ENCODE measurements at regions not wholly inside any gene's neighbourhood (a gene's known extent, or its start where the extent isn't known, plus 50 kb on each side); places are given as distances from the start of the nearest gene placed in this dataset.

- Mint-ChIP-seq H3K4me1 (ENCODE audit: low read depth) (no peaks in the 10 kb centered on the region), H3K27ac (no peak overlapping the region), H3K27me3 (peaks cover 23% of the 10 kb centered on the region), H3K4me3 (no peak overlapping the region), H3K36me3 (no peaks in the 10 kb centered on the region), H3K9me3 (peaks cover 15% of the 10 kb centered on the region)
- ChIA-PET CTCF (no interaction called here), POLR2A (no interaction called here)
- intact Hi-C loops (cut with micrococcal nuclease), result no loop called here
- DNase-seq, result no peak
These were observed 223.7 kb upstream of the SULF2 start for GRCh38 chr20:48008850-48009515.

GRCh38 chr20:48007351-48007750, 222.1 kb upstream of the SULF2 start:
- H3K27ac Mint-ChIP-seq, result no peak overlapping the region
- H3K27me3 Mint-ChIP-seq, result peaks cover 28% of the 10 kb centered on the region
- POLR2A ChIA-PET, result no interaction called here
- no peak overlapping the region for H3K4me3 Mint-ChIP-seq
- no peaks in the 10 kb centered on the region for H3K4me1 Mint-ChIP-seq (ENCODE audit: low read depth)
- CTCF ChIA-PET, result no interaction called here
- H3K9me3 Mint-ChIP-seq, result peaks cover 10% of the 10 kb centered on the region
- DNase-seq, result no peak
- intact Hi-C loops (cut with micrococcal nuclease), result no loop called here
- H3K36me3 Mint-ChIP-seq, result no peaks in the 10 kb centered on the region

GRCh38 chr20:48006036-48006833, 221.0 kb upstream of the SULF2 start:
- Mint-ChIP-seq H3K27me3 (peaks cover 32% of the 10 kb centered on the region), H3K4me3 (no peak overlapping the region), H3K4me1 (ENCODE audit: low read depth) (no peaks in the 10 kb centered on the region), H3K27ac (no peak overlapping the region), H3K9me3 (peaks cover 4% of the 10 kb centered on the region), H3K36me3 (no peaks in the 10 kb centered on the region)
- DNase-seq, result no peak
- CTCF ChIA-PET, result no interaction called here
- POLR2A ChIA-PET, result no interaction called here
- intact Hi-C loops (cut with micrococcal nuclease), result no loop called here

GRCh38 chr20:48003021-48003420, 217.7 kb upstream of the SULF2 start:
- CTCF ChIA-PET, result interaction anchor here (0.6 kb wide), 1 partner anchor 63 kb away, joined by 3 read pairs; no protein-coding TSS in a partner anchor

GRCh38 chr20:48002517-48002970, 217.3 kb upstream of the SULF2 start:
- DNase-seq, result no peak
- intact Hi-C loops (cut with micrococcal nuclease), result no loop called here
- H3K27ac Mint-ChIP-seq, result no peak overlapping the region
- H3K9me3 Mint-ChIP-seq, result peaks cover 2% of the 10 kb centered on the region
- peaks cover 28% of the 10 kb centered on the region for H3K27me3 Mint-ChIP-seq
- CTCF ChIA-PET, result no interaction called here
- no peaks in the 10 kb centered on the region for H3K4me1 Mint-ChIP-seq (ENCODE audit: low read depth)
- POLR2A ChIA-PET, result no interaction called here
- H3K36me3 Mint-ChIP-seq, result no peaks in the 10 kb centered on the region
- no peak overlapping the region for H3K4me3 Mint-ChIP-seq

More at GRCh38 chr20:48003021-48003420, 217.7 kb upstream of the SULF2 start:
- POLR2A ChIA-PET, result no interaction called here
- Mint-ChIP-seq H3K36me3 (no peaks in the 10 kb centered on the region), H3K4me3 (no peak overlapping the region), H3K9me3 (peaks cover 3% of the 10 kb centered on the region), H3K27me3 (peaks cover 30% of the 10 kb centered on the region), H3K27ac (no peak overlapping the region), H3K4me1 (ENCODE audit: low read depth) (no peaks in the 10 kb centered on the region)
- no peak for DNase-seq
- intact Hi-C loops (cut with micrococcal nuclease), result no loop called here

- Mint-ChIP-seq H3K9me3 (no peaks in the 10 kb centered on the region), H3K36me3 (no peaks in the 10 kb centered on the region), H3K27me3 (peaks cover 11% of the 10 kb centered on the region), H3K27ac (no peak overlapping the region), H3K4me3 (no peak overlapping the region), H3K4me1 (ENCODE audit: low read depth) (no peaks in the 10 kb centered on the region)
- CTCF ChIA-PET, result no interaction called here
- no peak for DNase-seq
- intact Hi-C loops (cut with micrococcal nuclease), result no loop called here
- POLR2A ChIA-PET, result no interaction called here
These were observed 213.9 kb upstream of the SULF2 start for GRCh38 chr20:47999166-47999565.

GRCh38 chr20:47998736-47999135, 213.5 kb upstream of the SULF2 start:
- no peak overlapping the region for H3K27ac Mint-ChIP-seq
- intact Hi-C loops (cut with micrococcal nuclease), result no loop called here
- no peak for DNase-seq
- CTCF ChIA-PET, result no interaction called here
- H3K36me3 Mint-ChIP-seq, result no peaks in the 10 kb centered on the region
- H3K27me3 Mint-ChIP-seq, result peaks cover 7% of the 10 kb centered on the region
- no peak overlapping the region for H3K4me3 Mint-ChIP-seq
- no peaks in the 10 kb centered on the region for H3K4me1 Mint-ChIP-seq (ENCODE audit: low read depth)
- POLR2A ChIA-PET, result no interaction called here
- no peaks in the 10 kb centered on the region for H3K9me3 Mint-ChIP-seq

GRCh38 chr20:47995661-47996060, 210.4 kb upstream of the SULF2 start:
- no peaks in the 10 kb centered on the region for H3K36me3 Mint-ChIP-seq
- H3K27ac Mint-ChIP-seq, result no peak overlapping the region
- CTCF ChIA-PET, result no interaction called here
- no peak for DNase-seq
- intact Hi-C loops (cut with micrococcal nuclease), result no loop called here
- H3K4me3 Mint-ChIP-seq, result no peak overlapping the region
- POLR2A ChIA-PET, result no interaction called here
- no peaks in the 10 kb centered on the region for H3K27me3 Mint-ChIP-seq
- H3K9me3 Mint-ChIP-seq, result no peaks in the 10 kb centered on the region
- no peaks in the 10 kb centered on the region for H3K4me1 Mint-ChIP-seq (ENCODE audit: low read depth)

- Mint-ChIP-seq H3K27ac (no peak overlapping the region), H3K36me3 (no peaks in the 10 kb centered on the region), H3K4me1 (ENCODE audit: low read depth) (no peaks in the 10 kb centered on the region), H3K4me3 (no peak overlapping the region), H3K27me3 (peaks cover 3% of the 10 kb centered on the region), H3K9me3 (no peaks in the 10 kb centered on the region)
- no peak for DNase-seq
- POLR2A ChIA-PET, result no interaction called here
- intact Hi-C loops (cut with micrococcal nuclease), result no loop called here
- CTCF ChIA-PET, result no interaction called here
These were observed 208.5 kb upstream of the SULF2 start for GRCh38 chr20:47993817-47994216.

GRCh38 chr20:47993035-47993755, 207.9 kb upstream of the SULF2 start:
- intact Hi-C loops (cut with micrococcal nuclease), result no loop called here
- ChIA-PET CTCF (no interaction called here), POLR2A (no interaction called here)
- Mint-ChIP-seq H3K4me1 (ENCODE audit: low read depth) (no peaks in the 10 kb centered on the region), H3K4me3 (no peak overlapping the region), H3K9me3 (no peaks in the 10 kb centered on the region), H3K27me3 (peaks cover 3% of the 10 kb centered on the region), H3K36me3 (no peaks in the 10 kb centered on the region), H3K27ac (no peak overlapping the region)
- DNase-seq, result no peak

GRCh38 chr20:47991875-47992488, 206.7 kb upstream of the SULF2 start:
- DNase-seq, result no peak
- ChIA-PET POLR2A (no interaction called here), CTCF (no interaction called here)
- no peak overlapping the region for H3K4me3 Mint-ChIP-seq
- intact Hi-C loops (cut with micrococcal nuclease), result no loop called here
- H3K4me1 Mint-ChIP-seq (ENCODE audit: low read depth), result no peaks in the 10 kb centered on the region
- no peaks in the 10 kb centered on the region for H3K36me3 Mint-ChIP-seq
- H3K9me3 Mint-ChIP-seq, result no peaks in the 10 kb centered on the region
- no peak overlapping the region for H3K27ac Mint-ChIP-seq
- H3K27me3 Mint-ChIP-seq, result peaks cover 3% of the 10 kb centered on the region

GRCh38 chr20:47990507-47991150, 205.3 kb upstream of the SULF2 start:
- ChIA-PET POLR2A (no interaction called here), CTCF (no interaction called here)
- DNase-seq, result no peak
- H3K9me3 Mint-ChIP-seq, result no peaks in the 10 kb centered on the region
- H3K27ac Mint-ChIP-seq, result no peak overlapping the region
- H3K27me3 Mint-ChIP-seq, result peaks cover 3% of the 10 kb centered on the region
- H3K4me3 Mint-ChIP-seq, result no peak overlapping the region
- no peaks in the 10 kb centered on the region for H3K36me3 Mint-ChIP-seq
- intact Hi-C loops (cut with micrococcal nuclease), result no loop called here
- no peaks in the 10 kb centered on the region for H3K4me1 Mint-ChIP-seq (ENCODE audit: low read depth)

Measured in activated CD4-positive, alpha-beta memory T cell treated with anti-CD3 and anti-CD28 coated beads for 36 hours (primary cell).